HepG2 (cell line): ENCODE measurements at regions not wholly inside any gene's neighbourhood (a gene's known extent, or its start where the extent isn't known, plus 50 kb on each side); places are given as distances from the start of the nearest gene placed in this dataset.

Experiments used
- CTCF ChIP-seq: sonication (generic); formaldehyde crosslinking; IDR thresholded peaks from 2 replicates; pipeline ENCODE4 v1.5.0; 2020; ENCODE audit warnings: mild to moderate bottlenecking, missing genetic modification reagents, moderate library complexity
- E2F2 ChIP-seq: sonication (generic); formaldehyde crosslinking; IDR thresholded peaks from 2 replicates; pipeline ENCODE4 v1.4.0; 2020; ENCODE audit warnings: missing genetic modification reagents, borderline replicate concordance
- FOXM1 ChIP-seq: sonication (generic); formaldehyde crosslinking; IDR thresholded peaks from 2 replicates; pipeline ENCODE4 v1.5.0; 2020; ENCODE audit warnings: missing genetic modification reagents
- GATAD2A ChIP-seq: IDR thresholded peaks from 2 replicates; pipeline ENCODE4 v1.6.1; 2016
- MAFG ChIP-seq: sonication (generic); formaldehyde crosslinking; IDR thresholded peaks from 2 replicates; pipeline ENCODE4 v1.5.1; 2020; ENCODE audit warnings: mild to moderate bottlenecking, missing genetic modification reagents
- NPAS2 ChIP-seq: sonication (generic); formaldehyde crosslinking; IDR thresholded peaks from 2 replicates; pipeline ENCODE4 v1.8.0; 2022; ENCODE audit warnings: mild to moderate bottlenecking, missing genetic modification reagents, borderline replicate concordance
- NR1H2 ChIP-seq: sonication (generic); formaldehyde crosslinking; IDR thresholded peaks from 2 replicates; pipeline ENCODE4 v1.8.1; 2022; ENCODE audit warnings: low read depth, missing genetic modification reagents, borderline replicate concordance
- ZMAT3 ChIP-seq: sonication (generic); formaldehyde crosslinking; conservative IDR thresholded peaks from 2 replicates; pipeline ENCODE4 v1.7.0; 2021; ENCODE audit warnings: missing genetic modification reagents

- TF ChIP-seq NPAS2 (CRISPR knock-in tag) (no peak), E2F2 (CRISPR knock-in tag) (no peak), NR1H2 (CRISPR knock-in tag) (no peak), GATAD2A (no peak), ZMAT3 (no peak), MAFG (no peak), CTCF (CRISPR knock-in tag) (no peak), FOXM1 (CRISPR knock-in tag) (no peak)
Measured at GRCh38 chr10:23493711-23494110, 54.8 kb downstream of the OTUD1 start.
